ENCODE measurements at regions not wholly inside any gene's neighbourhood (a gene's known extent, or its start where the extent isn't known, plus 50 kb on each side); places are given as distances from the start of the nearest gene placed in this dataset.

- H4K20me1 ChIP-seq (ENCODE audit: low read depth), result no peaks in the 10 kb centered on the region
- TF ChIP-seq EZH2 (IDR thresholded peaks at IDR 0.05) (no peak), EZH2phosphoT487 (IDR thresholded peaks at IDR 0.05) (no peak), CTCF (IDR thresholded peaks at IDR 0.05) (no peak)
Observed at GRCh38 chr3:126290325-126290724, 66.9 kb downstream of the KLF15 start.

GRCh38 chr3:126289096-126289495 is 68.1 kb downstream of the KLF15 start:
- H3K36me3 ChIP-seq, result no peaks in the 10 kb centered on the region
- no peak overlapping the region for H3K4me3 Mint-ChIP-seq
- H3K9me3 Mint-ChIP-seq, result no peaks in the 10 kb centered on the region
- peaks cover 33% of the 10 kb centered on the region for H3K4me1 ChIP-seq
- no peak overlapping the region for H3K9ac ChIP-seq
- H3F3A ChIP-seq (ENCODE audit: low read depth), result peaks cover 37% of the 10 kb centered on the region
- no peak overlapping the region for H3K27ac Mint-ChIP-seq
- no peaks in the 10 kb centered on the region for H3K36me3 Mint-ChIP-seq
- H3K79me2 ChIP-seq (ENCODE audit: low read depth), result no peaks in the 10 kb centered on the region
- peaks cover 53% of the 10 kb centered on the region for H3K4me1 Mint-ChIP-seq
- DNase-seq (ENCODE audit: low spot score), result no peak
- H3K4me3 ChIP-seq, result no peak overlapping the region
- no peak overlapping the region for H2AFZ ChIP-seq (replicated peaks)
- peaks cover 6% of the 10 kb centered on the region for H3K27me3 Mint-ChIP-seq (ENCODE audit: insufficient read depth, low read depth)
- peaks cover 28% of the 10 kb centered on the region for H3K27me3 ChIP-seq
- H4K20me1 ChIP-seq (ENCODE audit: low read depth), result no peaks in the 10 kb centered on the region
- no peak overlapping the region for H3K4me2 ChIP-seq
- no peak overlapping the region for H3K27ac ChIP-seq
- TF ChIP-seq EZH2phosphoT487 (IDR thresholded peaks at IDR 0.05) (no peak), EZH2 (IDR thresholded peaks at IDR 0.05) (no peak), CTCF (IDR thresholded peaks at IDR 0.05) (no peak)
- no peaks in the 10 kb centered on the region for H3K9me3 ChIP-seq (ENCODE audit: low read depth)

More at GRCh38 chr3:126290325-126290724, 66.9 kb downstream of the KLF15 start:
- Histone ChIP-seq H3K4me1 (peaks cover 33% of the 10 kb centered on the region), H3F3A (ENCODE audit: low read depth) (peaks cover 37% of the 10 kb centered on the region), H2AFZ (replicated peaks) (no peak overlapping the region), H3K79me2 (ENCODE audit: low read depth) (no peaks in the 10 kb centered on the region), H3K4me2 (no peak overlapping the region), H3K27ac (no peak overlapping the region), H3K27me3 (peaks cover 28% of the 10 kb centered on the region), H3K36me3 (no peaks in the 10 kb centered on the region), H3K4me3 (no peak overlapping the region), H3K9ac (no peak overlapping the region), H3K9me3 (ENCODE audit: low read depth) (no peaks in the 10 kb centered on the region)
- Mint-ChIP-seq H3K9me3 (no peaks in the 10 kb centered on the region), H3K27ac (peak overlapping the region; percentile 16), H3K4me3 (no peak overlapping the region), H3K36me3 (no peaks in the 10 kb centered on the region), H3K4me1 (peaks cover 53% of the 10 kb centered on the region), H3K27me3 (ENCODE audit: insufficient read depth, low read depth) (peaks cover 11% of the 10 kb centered on the region)
- DNase-seq (ENCODE audit: low spot score), result no peak

GRCh38 chr3:126288314-126288713 is 68.9 kb downstream of the KLF15 start:
- Mint-ChIP-seq H3K27ac (no peak overlapping the region), H3K27me3 (ENCODE audit: insufficient read depth, low read depth) (peaks cover 5% of the 10 kb centered on the region), H3K9me3 (no peaks in the 10 kb centered on the region), H3K4me1 (peaks cover 53% of the 10 kb centered on the region), H3K4me3 (peak overlapping the region; percentile 72), H3K36me3 (no peaks in the 10 kb centered on the region)
- Histone ChIP-seq H3K9me3 (ENCODE audit: low read depth) (no peaks in the 10 kb centered on the region), H3K4me1 (peaks cover 33% of the 10 kb centered on the region), H3F3A (ENCODE audit: low read depth) (peaks cover 37% of the 10 kb centered on the region), H3K4me2 (peak overlapping the region; percentile 76), H2AFZ (replicated peaks) (peak overlapping the region; percentile 91), H3K4me3 (peak overlapping the region; percentile 43), H3K27ac (no peak overlapping the region), H4K20me1 (ENCODE audit: low read depth) (no peaks in the 10 kb centered on the region), H3K79me2 (ENCODE audit: low read depth) (no peaks in the 10 kb centered on the region), H3K27me3 (peaks cover 28% of the 10 kb centered on the region), H3K36me3 (no peaks in the 10 kb centered on the region), H3K9ac (no peak overlapping the region)
- TF ChIP-seq EZH2 (IDR thresholded peaks at IDR 0.05) (no peak), EZH2phosphoT487 (IDR thresholded peaks at IDR 0.05) (no peak)
- peak; percentile 70 for DNase-seq (ENCODE audit: low spot score)

- peak; percentile 89 for DNase-seq (ENCODE audit: low spot score)
- Histone ChIP-seq H3F3A (ENCODE audit: low read depth) (peaks cover 37% of the 10 kb centered on the region), H3K9ac (no peak overlapping the region), H3K4me1 (peaks cover 33% of the 10 kb centered on the region), H3K36me3 (no peaks in the 10 kb centered on the region), H4K20me1 (ENCODE audit: low read depth) (no peaks in the 10 kb centered on the region), H3K79me2 (ENCODE audit: low read depth) (no peaks in the 10 kb centered on the region), H3K27ac (no peak overlapping the region), H3K27me3 (peaks cover 28% of the 10 kb centered on the region), H3K9me3 (ENCODE audit: low read depth) (no peaks in the 10 kb centered on the region), H3K4me2 (peak overlapping the region; percentile 76), H2AFZ (replicated peaks) (peak overlapping the region; percentile 91), H3K4me3 (peak overlapping the region; percentile 43)
- Mint-ChIP-seq H3K4me1 (peaks cover 52% of the 10 kb centered on the region), H3K27ac (peak overlapping the region; percentile 17), H3K9me3 (peaks cover under 1% of the 10 kb centered on the region), H3K27me3 (ENCODE audit: insufficient read depth, low read depth) (peaks cover 3% of the 10 kb centered on the region), H3K36me3 (no peaks in the 10 kb centered on the region), H3K4me3 (peak overlapping the region; percentile 72)
- TF ChIP-seq EZH2phosphoT487 (IDR thresholded peaks at IDR 0.05) (no peak), CTCF (IDR thresholded peaks at IDR 0.05) (no peak), EZH2 (IDR thresholded peaks at IDR 0.05) (no peak)
Observed at GRCh38 chr3:126287536-126288241, 69.5 kb downstream of the KLF15 start.
